ENCODE measurements at regions not wholly inside any gene's neighbourhood (a gene's known extent, or its start where the extent isn't known, plus 50 kb on each side); places are given as distances from the start of the nearest gene placed in this dataset.

GRCh38 chr2:154995361-154995760 is 296.9 kb downstream of the KCNJ3 start:
- TF ChIP-seq CTCF (IDR thresholded peaks at IDR 0.05) (no peak), POLR2A (IDR thresholded peaks at IDR 0.05) (no peak), EP300 (IDR thresholded peaks at IDR 0.05; ENCODE audit: low read depth) (no peak), POLR2AphosphoS5 (IDR thresholded peaks at IDR 0.05) (no peak)
